ENCODE measurements at regions not wholly inside any gene's neighbourhood (a gene's known extent, or its start where the extent isn't known, plus 50 kb on each side); places are given as distances from the start of the nearest gene placed in this dataset.
"Not testable (repeated sequence)": the region's sequence is repeated elsewhere in the genome, so short reads cannot be mapped to it uniquely, and the experiment has no call there.

GRCh38 chr16:10309271-10309932 lies 76.5 kb upstream of the ATF7IP2 start:
- DNase-seq = peak in 1 of 42 donors; percentile 7
- intact Hi-C loops (cut with DNase I) = no loop called here

GRCh38 chr16:10312008-10312407 lies 73.9 kb upstream of the ATF7IP2 start:
- intact Hi-C loops (cut with DNase I) = no loop called here
- no peak for DNase-seq

- no peak for DNase-seq
- intact Hi-C loops (cut with DNase I) = no loop called here
Measured at GRCh38 chr16:10312784-10313724, 72.8 kb upstream of the ATF7IP2 start.

- no peak for DNase-seq
- intact Hi-C loops (cut with DNase I) = no loop called here
Measured at GRCh38 chr16:10314317-10314716, 71.5 kb upstream of the ATF7IP2 start.

- peak in 8 of 42 donors; percentile 7 to 47 (median 16) for DNase-seq
Measured at GRCh38 chr16:10314811-10315210, 71.0 kb upstream of the ATF7IP2 start.

GRCh38 chr16:10317425-10318001 lies 68.3 kb upstream of the ATF7IP2 start:
- no peak for DNase-seq
- intact Hi-C loops (cut with DNase I) = loop anchor here (5.0 kb wide), 1 partner anchor 190 kb away; no protein-coding TSS in a partner anchor

More at GRCh38 chr16:10314811-10315210, 71.0 kb upstream of the ATF7IP2 start:
- intact Hi-C loops (cut with DNase I) = loop anchor here (5.0 kb wide), 1 partner anchor 192 kb away; no protein-coding TSS in a partner anchor

- intact Hi-C loops (cut with DNase I) = loop anchor here (5.0 kb wide), 1 partner anchor 188 kb away; no protein-coding TSS in a partner anchor
- DNase-seq = no peak
Measured at GRCh38 chr16:10318798-10319500, 66.9 kb upstream of the ATF7IP2 start.

- DNase-seq = no peak
- intact Hi-C loops (cut with DNase I) = no loop called here
Measured at GRCh38 chr16:10321407-10322387, 64.2 kb upstream of the ATF7IP2 start.

GRCh38 chr16:10322723-10323527 lies 62.9 kb upstream of the ATF7IP2 start:
- DNase-seq = no peak
- intact Hi-C loops (cut with DNase I) = no loop called here

- DNase-seq = no peak
- intact Hi-C loops (cut with DNase I) = no loop called here
Measured at GRCh38 chr16:10323528-10323869, 62.4 kb upstream of the ATF7IP2 start.

GRCh38 chr16:10324210-10324609 lies 61.7 kb upstream of the ATF7IP2 start:
- intact Hi-C loops (cut with DNase I) = no loop called here
- DNase-seq = no peak

- no peak for DNase-seq
- intact Hi-C loops (cut with DNase I) = no loop called here
Measured at GRCh38 chr16:10325783-10326543, 59.9 kb upstream of the ATF7IP2 start.

GRCh38 chr16:10326647-10327046 lies 59.2 kb upstream of the ATF7IP2 start:
- no peak for DNase-seq
- intact Hi-C loops (cut with DNase I) = no loop called here

- peak in 1 of 42 donors; percentile 40 for DNase-seq
- intact Hi-C loops (cut with DNase I) = not testable (repeated sequence)
Measured at GRCh38 chr16:10328291-10328690, 57.6 kb upstream of the ATF7IP2 start.

GRCh38 chr16:10332241-10332640 lies 53.6 kb upstream of the ATF7IP2 start:
- intact Hi-C loops (cut with DNase I) = no loop called here
- DNase-seq = no peak

- DNase-seq = no peak
- intact Hi-C loops (cut with DNase I) = no loop called here
Measured at GRCh38 chr16:10332775-10333174, 53.1 kb upstream of the ATF7IP2 start.
